RWPE1 (cell line): ENCODE measurements at regions not wholly inside any gene's neighbourhood (a gene's known extent, or its start where the extent isn't known, plus 50 kb on each side); places are given as distances from the start of the nearest gene placed in this dataset.

Experiments
- CTCF ChIA-PET: fragments of 350-600 bp; sonication (Branson Sonifier 250); formaldehyde crosslinking; extraction: SDS; loops from one replicate; lab custom pipeline; 2021; lab: Yijun Ruan, JAX
- POLR2A ChIA-PET: fragments of 400-600 bp; formaldehyde crosslinking; extraction: SDS; loops from one replicate; lab custom pipeline; 2020; ENCODE audit warnings: antibody characterized with exemption; ENCODE audit not compliant: low non-redundant PET; lab: Yijun Ruan, JAX
- DNase-seq: peaks from one replicate; pipeline ENCODE4 v3.0.0; 2012; ENCODE audit warnings: low spot score
- H3K27ac ChIP-seq: fragments of 450-650 bp; 2 replicates; pipeline ENCODE4 v1.5.1; 2017
- TF ChIP-seq, protein P1 (sequence below): fragments of 450-650 bp; conservative IDR thresholded peaks from 2 replicates; pipeline ENCODE4 v1.5.1; 2017; ENCODE audit warnings: low read depth, mild to moderate bottlenecking

DNA sequence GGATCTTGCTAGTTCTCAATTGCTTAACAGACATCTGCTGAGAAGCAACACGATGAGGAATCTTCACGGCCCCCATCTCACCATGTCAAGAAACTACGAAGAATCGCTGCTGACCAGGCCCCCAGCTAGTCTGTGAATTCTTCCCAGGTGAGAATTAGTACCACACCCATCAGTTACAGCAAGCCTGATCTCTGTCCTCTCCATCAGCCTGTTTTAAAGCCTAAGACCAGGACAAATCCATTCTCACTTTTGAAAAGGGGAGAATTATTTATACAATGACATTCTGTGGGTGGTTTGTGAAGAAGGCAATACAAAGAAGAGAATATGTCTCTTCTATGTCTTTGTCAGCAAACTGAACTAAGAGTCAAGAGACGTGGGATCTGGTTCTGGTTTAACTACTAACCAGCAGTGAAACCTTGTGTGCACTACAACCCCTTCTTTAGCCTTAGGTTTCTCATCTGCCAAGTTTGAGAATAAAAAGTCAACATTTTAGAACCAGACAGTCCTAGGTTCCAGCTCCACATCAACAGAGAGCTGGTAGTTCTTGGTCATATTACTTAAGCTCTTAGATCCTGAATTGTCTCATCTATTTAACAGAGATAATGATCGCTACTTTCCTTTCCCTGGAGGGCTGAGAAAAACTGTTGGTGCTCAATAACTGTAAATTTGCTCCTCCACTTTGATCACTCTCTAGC, 160.4 kb upstream of the RORA start:
- ChIA-PET POLR2A (no interaction called here), CTCF (interaction anchor here (0.6 kb wide), 1 partner anchor 800 kb away, joined by 3 read pairs; no protein-coding TSS in a partner anchor)
- H3K27ac ChIP-seq, result no peak overlapping the region
- no peak for DNase-seq
- TF ChIP-seq, protein P1, sequence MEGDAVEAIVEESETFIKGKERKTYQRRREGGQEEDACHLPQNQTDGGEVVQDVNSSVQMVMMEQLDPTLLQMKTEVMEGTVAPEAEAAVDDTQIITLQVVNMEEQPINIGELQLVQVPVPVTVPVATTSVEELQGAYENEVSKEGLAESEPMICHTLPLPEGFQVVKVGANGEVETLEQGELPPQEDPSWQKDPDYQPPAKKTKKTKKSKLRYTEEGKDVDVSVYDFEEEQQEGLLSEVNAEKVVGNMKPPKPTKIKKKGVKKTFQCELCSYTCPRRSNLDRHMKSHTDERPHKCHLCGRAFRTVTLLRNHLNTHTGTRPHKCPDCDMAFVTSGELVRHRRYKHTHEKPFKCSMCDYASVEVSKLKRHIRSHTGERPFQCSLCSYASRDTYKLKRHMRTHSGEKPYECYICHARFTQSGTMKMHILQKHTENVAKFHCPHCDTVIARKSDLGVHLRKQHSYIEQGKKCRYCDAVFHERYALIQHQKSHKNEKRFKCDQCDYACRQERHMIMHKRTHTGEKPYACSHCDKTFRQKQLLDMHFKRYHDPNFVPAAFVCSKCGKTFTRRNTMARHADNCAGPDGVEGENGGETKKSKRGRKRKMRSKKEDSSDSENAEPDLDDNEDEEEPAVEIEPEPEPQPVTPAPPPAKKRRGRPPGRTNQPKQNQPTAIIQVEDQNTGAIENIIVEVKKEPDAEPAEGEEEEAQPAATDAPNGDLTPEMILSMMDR, result no peak

DNA sequence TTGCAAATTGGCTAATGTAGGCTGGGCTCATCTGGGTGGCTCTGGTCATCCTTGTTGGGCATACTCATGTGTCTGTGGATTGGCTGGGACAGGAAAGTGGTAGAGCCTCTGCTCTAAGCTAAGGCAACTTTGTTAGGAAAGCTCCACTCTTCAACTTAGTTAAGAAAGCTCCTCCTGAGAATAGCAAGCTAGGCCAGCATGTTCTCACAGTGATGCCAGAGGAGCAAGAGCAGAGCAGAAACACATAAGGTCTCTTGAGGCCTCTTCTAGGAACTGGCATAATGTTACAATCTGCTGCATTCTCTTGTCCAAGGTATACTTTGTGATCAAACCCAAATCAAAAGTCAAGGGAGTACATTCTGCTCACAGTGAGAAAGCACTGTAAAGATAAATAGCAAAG, 158.6 kb upstream of the RORA start:
- POLR2A ChIA-PET, result no interaction called here
- H3K27ac ChIP-seq, result no peak overlapping the region
- CTCF ChIA-PET, result no interaction called here
- no peak for DNase-seq
- TF ChIP-seq, protein P1, result no peak

DNA sequence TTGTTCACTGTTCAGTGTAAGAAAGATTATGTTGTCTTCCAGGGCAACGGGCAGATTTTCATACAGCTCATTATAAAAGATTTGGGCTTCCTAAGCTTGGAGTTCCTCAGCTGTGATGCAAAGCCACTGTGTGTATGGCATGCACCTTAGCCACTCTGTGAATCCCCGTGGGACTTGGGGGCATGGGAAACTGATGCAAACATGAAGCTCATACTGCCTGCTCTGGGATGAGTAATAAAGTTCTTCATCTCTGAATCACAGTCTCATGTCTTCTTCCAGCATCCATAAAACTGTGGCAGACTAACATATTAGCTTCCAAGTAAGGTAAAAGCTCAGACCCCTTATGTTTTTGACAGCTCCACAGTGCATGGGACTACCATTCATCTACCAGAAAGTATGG, 154.3 kb upstream of the RORA start:
- ChIA-PET POLR2A (no interaction called here), CTCF (no interaction called here)
- no peak overlapping the region for H3K27ac ChIP-seq
- DNase-seq, result no peak
- TF ChIP-seq, protein P1, result no peak

DNA sequence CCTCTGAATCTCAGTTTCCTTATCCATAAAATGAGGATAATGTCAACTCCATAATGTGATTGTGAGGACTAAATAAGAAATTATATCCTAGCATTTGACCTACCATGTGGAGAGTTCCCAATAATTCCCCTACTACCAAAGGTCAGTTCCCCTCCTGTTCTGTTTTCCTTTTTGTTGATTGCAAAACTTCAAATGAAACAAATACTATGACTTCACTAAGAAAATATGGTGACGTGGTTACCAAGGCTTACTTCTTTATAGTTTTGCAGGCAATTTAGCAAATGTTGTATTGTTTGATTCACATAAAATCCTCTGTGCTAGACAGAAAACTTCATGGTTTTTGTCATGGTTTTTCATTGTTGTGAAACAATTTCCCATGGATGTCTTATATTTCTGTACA, 153.8 kb upstream of the RORA start:
- TF ChIP-seq, protein P1, result no peak
- ChIA-PET POLR2A (no interaction called here), CTCF (interaction anchor here (0.5 kb wide), 1 partner anchor 168 kb away, joined by 4 read pairs; no protein-coding TSS in a partner anchor)
- no peak for DNase-seq
- no peak overlapping the region for H3K27ac ChIP-seq

DNA sequence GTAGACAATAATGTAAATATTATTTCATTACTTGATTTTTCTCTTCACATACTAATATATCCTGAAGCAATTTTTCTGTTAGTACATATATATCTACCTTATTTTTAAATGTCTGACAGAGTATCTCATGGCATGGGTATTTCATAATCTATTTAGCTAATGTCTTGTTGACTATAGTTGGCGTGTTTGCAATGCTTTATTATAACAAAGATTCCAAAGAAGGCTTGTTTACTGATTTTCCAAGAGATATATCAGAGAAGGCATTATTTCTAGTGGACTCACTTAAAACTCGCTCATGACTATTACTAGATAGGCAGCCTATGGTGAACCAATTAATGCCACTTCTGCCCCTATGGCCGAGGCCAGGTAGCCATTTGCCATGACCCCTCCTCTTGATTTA, 152.4 kb upstream of the RORA start:
- no peak for DNase-seq
- no peak overlapping the region for H3K27ac ChIP-seq
- POLR2A ChIA-PET, result no interaction called here
- TF ChIP-seq, protein P1, result no peak
- CTCF ChIA-PET, result no interaction called here

DNA sequence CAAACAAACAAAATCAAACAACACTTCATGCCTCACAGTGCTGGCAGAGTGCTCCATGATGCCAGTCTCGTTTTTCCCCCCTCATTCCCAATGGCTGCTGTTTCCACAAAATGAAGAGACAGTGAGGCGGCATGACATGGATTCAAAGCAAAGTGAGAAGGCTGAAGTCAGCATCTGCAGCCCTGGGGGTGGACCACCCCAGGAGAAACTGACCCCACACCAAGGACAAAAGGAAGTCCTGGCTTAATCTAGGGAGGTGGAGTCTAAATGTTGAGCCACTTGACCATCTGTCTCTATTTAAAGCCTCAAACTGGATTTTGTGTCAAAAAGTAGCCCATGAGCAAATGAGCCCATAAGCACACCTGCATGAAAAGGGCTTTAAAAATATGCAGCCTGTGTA, 151.2 kb upstream of the RORA start:
- POLR2A ChIA-PET, result no interaction called here
- CTCF ChIA-PET, result no interaction called here
- no peak for DNase-seq
- TF ChIP-seq, protein P1, result no peak
- H3K27ac ChIP-seq, result no peak overlapping the region
